ENCODE measurements at regions not wholly inside any gene's neighbourhood (a gene's known extent, or its start where the extent isn't known, plus 50 kb on each side); places are given as distances from the start of the nearest gene placed in this dataset.

DNA sequence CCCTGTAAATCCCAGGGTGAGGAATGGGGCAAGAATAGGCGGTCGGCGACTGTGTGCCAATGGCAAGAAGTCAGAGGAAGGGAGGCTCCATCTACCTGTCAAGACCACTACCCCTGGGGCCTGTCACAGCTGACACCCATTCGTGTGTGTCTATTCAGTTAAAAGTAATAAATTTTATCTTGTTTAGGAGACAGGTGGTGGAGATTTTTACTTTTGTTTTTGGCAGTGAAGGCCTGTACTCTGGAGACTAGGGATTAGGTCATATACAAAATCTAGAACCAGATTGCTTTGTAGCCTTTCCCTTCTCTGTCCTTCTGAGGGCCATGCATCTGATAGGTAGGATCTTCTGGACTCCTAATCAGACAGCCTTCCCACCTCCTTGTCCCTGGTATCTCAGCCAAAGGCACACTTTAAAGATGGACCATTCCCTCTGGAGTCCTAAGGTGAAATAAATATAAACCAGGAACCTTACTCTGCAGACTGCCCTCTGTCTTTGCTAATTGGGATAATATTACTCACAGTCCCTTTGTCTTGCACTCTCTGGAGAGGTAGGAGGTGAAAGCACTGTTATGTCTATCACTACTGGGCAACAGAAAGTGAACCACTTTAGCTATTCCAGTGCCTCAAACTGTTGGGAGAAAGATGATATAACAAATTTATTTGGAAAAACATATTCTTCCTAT, 213.2 kb upstream of the ACTBL2 start:
- Histone ChIP-seq H3K9me3 (ENCODE audit: insufficient read depth, low read length, severe bottlenecking) (no peaks in the 10 kb centered on the region), H3K27me3 (ENCODE audit: insufficient read depth, low read length, poor library complexity) (peaks cover 4% of the 10 kb centered on the region), H3K79me2 (ENCODE audit: insufficient read depth, low read length) (no peaks in the 10 kb centered on the region), H3K4me3 (ENCODE audit: low read depth in 1 of 2, low read length in 2 of 2) (no peak overlapping the region), H2AFZ (ENCODE audit: low read depth, low read length) (no peak overlapping the region), H3K4me1 (ENCODE audit: insufficient read depth, low read length) (no peaks in the 10 kb centered on the region), H3K9ac (ENCODE audit: low read depth, low read length) (no peak overlapping the region), H3K36me3 (ENCODE audit: insufficient read depth, low read length) (no peaks in the 10 kb centered on the region), H3K4me2 (ENCODE audit: insufficient read depth, low read length) (no peak overlapping the region), H4K20me1 (ENCODE audit: insufficient read depth, low read length) (no peaks in the 10 kb centered on the region), H3K27ac (ENCODE audit: low read length) (no peak overlapping the region)
- no peak for TF ChIP-seq EZH2 (IDR thresholded peaks at IDR 0.05; ENCODE audit: borderline replicate concordance, low read depth, low read length, severe bottlenecking)
- no peak for TF ChIP-seq CTCF (IDR thresholded peaks at IDR 0.05; ENCODE audit: borderline replicate concordance, extremely low read depth, low read length, poor library complexity, severe bottlenecking)
- DNase-seq, result no peak
- no peak for ATAC-seq (ENCODE audit: insufficient read depth, low read depth)

GRCh38 chr5:57695179-57695578, 212.6 kb upstream of the ACTBL2 start:
- Histone ChIP-seq H3K27me3 (ENCODE audit: insufficient read depth, low read length, poor library complexity) (peaks cover 4% of the 10 kb centered on the region), H3K9me3 (ENCODE audit: insufficient read depth, low read length, severe bottlenecking) (no peaks in the 10 kb centered on the region), H3K9ac (ENCODE audit: low read depth, low read length) (no peak overlapping the region), H3K4me2 (ENCODE audit: insufficient read depth, low read length) (no peak overlapping the region), H4K20me1 (ENCODE audit: insufficient read depth, low read length) (no peaks in the 10 kb centered on the region), H3K4me1 (ENCODE audit: insufficient read depth, low read length) (no peaks in the 10 kb centered on the region), H3K27ac (ENCODE audit: low read length) (no peak overlapping the region), H3K79me2 (ENCODE audit: insufficient read depth, low read length) (no peaks in the 10 kb centered on the region), H2AFZ (ENCODE audit: low read depth, low read length) (no peak overlapping the region), H3K4me3 (ENCODE audit: low read depth in 1 of 2, low read length in 2 of 2) (no peak overlapping the region), H3K36me3 (ENCODE audit: insufficient read depth, low read length) (no peaks in the 10 kb centered on the region)
- TF ChIP-seq EZH2 (IDR thresholded peaks at IDR 0.05; ENCODE audit: borderline replicate concordance, low read depth, low read length, severe bottlenecking) (no peak), CTCF (IDR thresholded peaks at IDR 0.05; ENCODE audit: borderline replicate concordance, extremely low read depth, low read length, poor library complexity, severe bottlenecking) (no peak)
- DNase-seq (no peak), ATAC-seq (ENCODE audit: insufficient read depth, low read depth) (no peak)

- Histone ChIP-seq H2AFZ (ENCODE audit: low read depth, low read length) (no peak overlapping the region), H3K27ac (ENCODE audit: low read length) (no peak overlapping the region), H3K4me1 (ENCODE audit: insufficient read depth, low read length) (no peaks in the 10 kb centered on the region), H3K79me2 (ENCODE audit: insufficient read depth, low read length) (no peaks in the 10 kb centered on the region), H3K9ac (ENCODE audit: low read depth, low read length) (no peak overlapping the region), H3K4me2 (ENCODE audit: insufficient read depth, low read length) (no peak overlapping the region), H3K9me3 (ENCODE audit: insufficient read depth, low read length, severe bottlenecking) (no peaks in the 10 kb centered on the region), H4K20me1 (ENCODE audit: insufficient read depth, low read length) (no peaks in the 10 kb centered on the region), H3K27me3 (ENCODE audit: insufficient read depth, low read length, poor library complexity) (peaks cover 4% of the 10 kb centered on the region), H3K4me3 (ENCODE audit: low read depth in 1 of 2, low read length in 2 of 2) (no peak overlapping the region), H3K36me3 (ENCODE audit: insufficient read depth, low read length) (no peaks in the 10 kb centered on the region)
- DNase-seq, result no peak
- ATAC-seq (ENCODE audit: insufficient read depth, low read depth), result no peak
- TF ChIP-seq EZH2 (IDR thresholded peaks at IDR 0.05; ENCODE audit: borderline replicate concordance, low read depth, low read length, severe bottlenecking), result no peak
- TF ChIP-seq CTCF (IDR thresholded peaks at IDR 0.05; ENCODE audit: borderline replicate concordance, extremely low read depth, low read length, poor library complexity, severe bottlenecking), result no peak
These were observed 211.1 kb upstream of the ACTBL2 start for GRCh38 chr5:57693488-57694305.
